Prostate gland (tissue), 2 donors: ENCODE measurements at regions not wholly inside any gene's neighbourhood (a gene's known extent, or its start where the extent isn't known, plus 50 kb on each side); places are given as distances from the start of the nearest gene placed in this dataset.

Experiments used
- DNase-seq: peaks from one replicate; pipeline ENCODE4 v3.0.0-alpha.2; 2019; ENCODE audit warnings: low spot score
- H3K27ac ChIP-seq, 2 donors: fragments of 200-600 bp; sonication (generic); 2 replicates each; pipeline ENCODE4 v1.5.1; 2017 to 2019
- H3K27me3 ChIP-seq: fragments of 200-600 bp; sonication (generic); replicated peaks from 2 replicates; pipeline ENCODE4 v1.5.1; 2019; ENCODE audit not compliant: insufficient read depth
- H3K36me3 ChIP-seq, 2 donors: fragments of 200-600 bp; sonication (generic); 1 replicate in 1 of 2; 2 replicates in 1 of 2; pipeline versions ENCODE4 v1.5.1 to v1.8.1; 2017 to 2019
- H3K4me1 ChIP-seq: fragments of 200-600 bp; sonication (generic); replicated peaks from 2 replicates; pipeline ENCODE4 v1.5.1; 2019
- H3K4me3 ChIP-seq, 2 donors: fragments of 200-600 bp; sonication (generic); 2 replicates each; pipeline ENCODE4 v1.5.1; 2017 to 2019
- H3K9me3 ChIP-seq: fragments of 200-600 bp; sonication (generic); 2 replicates; pipeline ENCODE4 v1.5.1; 2017
- POLR2A ChIP-seq: fragments of 450-650 bp; IDR thresholded peaks from one replicate; pipeline ENCODE4 v1.6.1; 2016; ENCODE audit warnings: antibody characterized with exemption, mild to moderate bottlenecking
- POLR2AphosphoS5 ChIP-seq: sonication (generic); formaldehyde crosslinking; IDR thresholded peaks from one replicate; pipeline ENCODE4 v1.6.1; 2017; ENCODE audit warnings: antibody characterized with exemption
- WGBS: methylation state at CpG from one replicate; pipeline ENCODE4 v1.1.5; 2018; 5-methylcytosine and 5-hydroxymethylcytosine counted together
- intact Hi-C: fragments of 100-400 bp; cut with DNase I; formaldehyde crosslinking; loops from one replicate; pipeline ENCODE4 v1.14.2; 2022
- TF ChIP-seq, protein P1 (sequence below), 4 experiments: fragments of 200-600 bp in 2 of 4; fragments of 450-650 bp in 2 of 4; sonication (generic) in 2 of 4; IDR thresholded peaks; 1 replicate in 3 of 4; 2 replicates in 1 of 4; pipeline ENCODE4 v1.5.1; 2016 to 2019; ENCODE audit warnings: antibody characterized with exemption in 4 of 4, mild to moderate bottlenecking in 2 of 4, moderate library complexity in 2 of 4

DNA sequence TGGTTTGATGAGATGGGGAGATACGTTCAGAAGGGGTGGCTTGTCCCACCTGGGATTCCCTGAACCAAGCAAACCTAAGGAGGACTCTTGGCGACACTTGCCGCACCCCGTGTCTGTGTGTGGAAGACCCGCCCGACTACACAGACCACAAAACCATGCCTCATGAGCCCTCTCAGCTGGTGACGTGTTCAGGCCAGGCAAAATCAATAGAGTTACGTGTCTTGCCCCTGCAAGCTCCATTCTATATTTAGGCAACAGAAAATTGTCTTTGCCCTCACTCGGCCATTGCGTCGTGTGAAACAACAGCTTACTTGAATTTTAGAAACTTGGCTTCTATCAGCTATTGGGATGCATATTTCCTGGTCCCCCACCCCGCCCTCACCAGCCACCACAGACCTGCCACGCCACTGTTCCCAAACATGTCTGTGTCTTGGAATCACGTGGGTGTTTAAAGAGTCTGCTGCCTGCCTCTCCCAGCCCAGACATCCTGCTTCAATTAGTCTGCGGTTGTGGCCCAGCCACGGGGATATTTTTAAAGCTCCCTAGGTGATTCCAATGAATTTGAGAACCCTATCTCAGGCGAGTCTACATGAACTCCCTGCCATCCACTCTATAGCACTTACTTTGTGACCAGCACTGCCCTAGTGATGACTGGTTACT, 279.2 kb upstream of the EXOC2 start:
- TF ChIP-seq POLR2A (no peak), POLR2AphosphoS5 (no peak)
- TF ChIP-seq, protein P1, sequence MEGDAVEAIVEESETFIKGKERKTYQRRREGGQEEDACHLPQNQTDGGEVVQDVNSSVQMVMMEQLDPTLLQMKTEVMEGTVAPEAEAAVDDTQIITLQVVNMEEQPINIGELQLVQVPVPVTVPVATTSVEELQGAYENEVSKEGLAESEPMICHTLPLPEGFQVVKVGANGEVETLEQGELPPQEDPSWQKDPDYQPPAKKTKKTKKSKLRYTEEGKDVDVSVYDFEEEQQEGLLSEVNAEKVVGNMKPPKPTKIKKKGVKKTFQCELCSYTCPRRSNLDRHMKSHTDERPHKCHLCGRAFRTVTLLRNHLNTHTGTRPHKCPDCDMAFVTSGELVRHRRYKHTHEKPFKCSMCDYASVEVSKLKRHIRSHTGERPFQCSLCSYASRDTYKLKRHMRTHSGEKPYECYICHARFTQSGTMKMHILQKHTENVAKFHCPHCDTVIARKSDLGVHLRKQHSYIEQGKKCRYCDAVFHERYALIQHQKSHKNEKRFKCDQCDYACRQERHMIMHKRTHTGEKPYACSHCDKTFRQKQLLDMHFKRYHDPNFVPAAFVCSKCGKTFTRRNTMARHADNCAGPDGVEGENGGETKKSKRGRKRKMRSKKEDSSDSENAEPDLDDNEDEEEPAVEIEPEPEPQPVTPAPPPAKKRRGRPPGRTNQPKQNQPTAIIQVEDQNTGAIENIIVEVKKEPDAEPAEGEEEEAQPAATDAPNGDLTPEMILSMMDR (IDR thresholded peaks at IDR 0.05): no peak
- WGBS: 74% methylated on average over 17 of the region's 17 CpGs

DNA sequence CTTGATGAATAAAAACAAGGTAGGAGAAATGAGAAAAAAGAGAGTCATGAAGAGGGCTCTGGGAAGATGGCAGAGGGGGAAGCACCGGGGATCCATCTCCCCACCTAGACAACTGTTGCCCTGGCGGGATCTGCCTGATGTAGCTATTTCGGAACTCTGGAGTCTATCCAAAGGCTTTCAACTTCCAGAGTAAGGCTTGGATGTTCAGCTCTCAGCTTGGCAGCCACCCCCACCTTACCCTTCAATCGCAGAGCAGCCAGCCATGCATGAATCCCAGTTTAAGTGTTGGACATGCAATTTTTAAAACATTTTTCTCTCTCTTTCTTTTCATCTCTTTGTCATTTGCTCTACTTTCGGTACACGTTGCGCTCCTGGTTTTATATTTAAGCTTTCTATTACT, 275.9 kb upstream of the EXOC2 start:
- 74% methylated on average over 7 of the region's 7 CpGs for WGBS
- H3K4me1 ChIP-seq: no peaks in the 10 kb centered on the region
- no peaks in the 10 kb centered on the region for H3K9me3 ChIP-seq
- intact Hi-C loops: no loop called here
- TF ChIP-seq POLR2AphosphoS5 (no peak), POLR2A (no peak)
- TF ChIP-seq, protein P1 (IDR thresholded peaks at IDR 0.05): no peak
- H3K4me3 ChIP-seq: no peak overlapping the region
- H3K36me3 ChIP-seq: no peaks in the 10 kb centered on the region
- no peak overlapping the region for H3K27ac ChIP-seq
- no peak for DNase-seq
- no peaks in the 10 kb centered on the region for H3K27me3 ChIP-seq

More for the DNA sequence above, 279.2 kb upstream of the EXOC2 start:
- H3K4me3 ChIP-seq: no peak overlapping the region
- H3K9me3 ChIP-seq: no peaks in the 10 kb centered on the region
- no peaks in the 10 kb centered on the region for H3K27me3 ChIP-seq
- intact Hi-C loops: no loop called here
- DNase-seq: no peak
- no peak overlapping the region for H3K27ac ChIP-seq
- H3K4me1 ChIP-seq: no peaks in the 10 kb centered on the region
- no peaks in the 10 kb centered on the region for H3K36me3 ChIP-seq

DNA sequence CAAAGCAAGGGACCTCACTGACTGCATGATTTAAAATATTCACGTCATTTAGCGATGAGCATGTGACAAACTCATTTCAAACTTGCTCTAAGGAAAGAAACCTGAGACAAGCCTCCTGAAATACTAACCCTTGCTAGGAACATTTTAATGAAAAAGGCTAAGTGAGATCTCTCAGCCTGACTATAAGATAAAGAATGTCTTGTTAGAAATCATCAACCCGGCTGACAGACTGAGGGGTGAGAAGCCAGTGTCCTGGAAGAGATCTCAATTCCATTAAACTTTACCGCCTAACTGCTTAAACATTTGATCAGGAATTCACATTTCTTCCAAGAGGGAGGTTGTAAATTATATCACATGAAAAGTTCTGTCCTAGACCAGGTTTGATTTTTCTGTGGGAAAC, 274.8 kb upstream of the EXOC2 start:
- no peaks in the 10 kb centered on the region for H3K9me3 ChIP-seq
- TF ChIP-seq, protein P1 (IDR thresholded peaks at IDR 0.05): no peak
- TF ChIP-seq POLR2A (no peak), POLR2AphosphoS5 (no peak)
- intact Hi-C loops: no loop called here
- H3K27ac ChIP-seq: no peak overlapping the region
- no peak for DNase-seq
- H3K4me1 ChIP-seq: no peaks in the 10 kb centered on the region
- H3K27me3 ChIP-seq: no peaks in the 10 kb centered on the region
- H3K36me3 ChIP-seq: no peaks in the 10 kb centered on the region
- 62% methylated on average over 4 of the region's 4 CpGs for WGBS
- no peak overlapping the region for H3K4me3 ChIP-seq

DNA sequence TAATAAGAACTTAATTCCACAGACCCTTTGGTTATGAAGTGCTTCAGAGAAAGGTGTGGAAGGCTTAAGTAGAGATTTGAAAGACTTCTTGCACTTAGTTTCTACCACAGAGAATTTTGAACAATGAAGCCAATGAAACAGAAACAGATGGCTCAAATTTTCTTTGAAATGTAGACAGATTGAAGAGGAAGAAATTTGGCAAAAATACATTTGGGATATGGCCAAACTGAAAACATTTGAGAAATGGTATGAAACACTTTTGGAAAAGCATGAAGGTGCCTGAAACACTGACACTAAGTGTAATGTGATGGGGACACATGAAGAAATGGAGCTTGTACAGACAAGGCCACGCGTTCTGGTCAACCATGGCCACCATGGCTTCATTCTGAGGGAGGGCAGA, 272.4 kb upstream of the EXOC2 start:
- Histone ChIP-seq H3K9me3 (no peaks in the 10 kb centered on the region), H3K27me3 (no peaks in the 10 kb centered on the region), H3K4me1 (no peaks in the 10 kb centered on the region), H3K36me3 (no peaks in the 10 kb centered on the region), H3K27ac (no peak overlapping the region), H3K4me3 (no peak overlapping the region)
- DNase-seq: no peak
- 92% methylated on average over 2 of the region's 2 CpGs for WGBS
- TF ChIP-seq POLR2A: no peak
- TF ChIP-seq POLR2AphosphoS5: no peak
- TF ChIP-seq, protein P1 (IDR thresholded peaks at IDR 0.05): no peak
- intact Hi-C loops: no loop called here

DNA sequence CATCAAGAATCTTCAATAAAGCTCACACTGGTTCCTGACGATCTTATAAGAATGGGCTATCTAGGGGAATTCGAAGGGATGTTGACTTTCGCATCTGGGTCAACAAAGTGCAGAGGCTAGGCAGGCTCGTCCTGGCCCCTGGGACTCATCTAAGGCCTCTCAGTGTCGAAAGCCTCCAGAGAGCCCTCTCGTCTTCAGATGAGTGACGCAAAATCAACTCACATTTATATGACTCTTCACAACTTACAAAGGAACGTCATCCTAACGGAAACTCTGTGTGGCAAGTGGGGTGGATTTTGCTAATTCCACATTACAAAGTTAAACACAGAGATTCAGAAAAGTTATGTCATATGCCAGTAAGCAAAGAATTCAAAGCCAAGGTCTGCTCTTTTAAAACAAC, 270.5 kb upstream of the EXOC2 start:
- WGBS: 89% methylated on average over 9 of the region's 9 CpGs
- Histone ChIP-seq H3K4me1 (no peaks in the 10 kb centered on the region), H3K27me3 (no peaks in the 10 kb centered on the region), H3K27ac (no peak overlapping the region), H3K9me3 (no peaks in the 10 kb centered on the region), H3K4me3 (no peak overlapping the region), H3K36me3 (no peaks in the 10 kb centered on the region)
- intact Hi-C loops: no loop called here
- no peak for TF ChIP-seq POLR2A
- TF ChIP-seq POLR2AphosphoS5: no peak
- TF ChIP-seq, protein P1 (IDR thresholded peaks at IDR 0.05): no peak
- no peak for DNase-seq
